ENCODE measurements at regions not wholly inside any gene's neighbourhood (a gene's known extent, or its start where the extent isn't known, plus 50 kb on each side); places are given as distances from the start of the nearest gene placed in this dataset.

- TF ChIP-seq POLR2A (IDR thresholded peaks at IDR 0.05) (no peak), POLR2AphosphoS5 (IDR thresholded peaks at IDR 0.05) (no peak), CTCF (IDR thresholded peaks at IDR 0.05) (no peak), EP300 (IDR thresholded peaks at IDR 0.05) (no peak)
Observed at GRCh38 chrX:8305350-8305749, 134.3 kb upstream of the VCX2 start.

All from upper lobe of left lung (tissue), 4 donors.